H9 (cell line): ENCODE measurements at regions not wholly inside any gene's neighbourhood (a gene's known extent, or its start where the extent isn't known, plus 50 kb on each side); places are given as distances from the start of the nearest gene placed in this dataset.

Source experiments
- DNase-seq: peaks from one replicate; pipeline ENCODE4 v3.0.0-alpha.2; 2017
- H2AFZ ChIP-seq: one replicate; pipeline ENCODE4 v1.6.1; 2013; ENCODE audit warnings: mild to moderate bottlenecking, low read length, control low read depth, moderate library complexity
- H2AK5ac ChIP-seq: 2 replicates; pipeline ENCODE4 v1.6.1; 2013; ENCODE audit warnings: low read length, control low read depth, mixed read lengths; ENCODE audit not compliant: insufficient read length
- H2BK120ac ChIP-seq: one replicate; pipeline ENCODE4 v1.6.1; 2013; ENCODE audit warnings: low read depth, mild to moderate bottlenecking, low read length, control low read depth, inconsistent platforms; ENCODE audit not compliant: poor library complexity, severe bottlenecking
- H2BK12ac ChIP-seq: 2 replicates; pipeline ENCODE4 v1.6.1; 2013; ENCODE audit warnings: low read length, control low read depth, mixed read lengths, low read depth; ENCODE audit not compliant: insufficient read length
- H2BK15ac ChIP-seq: 2 replicates; pipeline ENCODE4 v1.6.1; 2013; ENCODE audit warnings: low read depth, low read length, control low read depth
- H2BK20ac ChIP-seq: one replicate; pipeline ENCODE4 v1.6.1; 2013; ENCODE audit warnings: low read depth, mild to moderate bottlenecking, low read length, control low read depth, inconsistent platforms; ENCODE audit not compliant: poor library complexity, severe bottlenecking
- H2BK5ac ChIP-seq: 2 replicates; pipeline ENCODE4 v1.6.1; 2013; ENCODE audit warnings: low read length, control low read depth, mixed read lengths; ENCODE audit not compliant: insufficient read length
- H3K14ac ChIP-seq: 2 replicates; pipeline ENCODE4 v1.6.1; 2013; ENCODE audit warnings: low read length, control low read depth; ENCODE audit not compliant: insufficient read depth
- H3K18ac ChIP-seq: 2 replicates; pipeline ENCODE4 v1.6.1; 2013; ENCODE audit warnings: low read depth, mild to moderate bottlenecking, mixed read lengths, low read length, control low read depth; ENCODE audit not compliant: insufficient read length
- H3K23ac ChIP-seq: 2 replicates; pipeline ENCODE4 v1.6.1; 2013; ENCODE audit warnings: low read length, control low read depth, mixed read lengths, low read depth; ENCODE audit not compliant: insufficient read length
- H3K23me2 ChIP-seq: 2 replicates; pipeline ENCODE4 v1.6.1; 2013; ENCODE audit warnings: low read depth, mild to moderate bottlenecking, mixed read lengths, low read length, control low read depth; ENCODE audit not compliant: insufficient read length, poor library complexity, severe bottlenecking
- H3K27ac ChIP-seq: 2 replicates; pipeline ENCODE4 v1.5.1; 2013; ENCODE audit warnings: low read length, control low read depth, mixed read lengths, low read depth; ENCODE audit not compliant: insufficient read length
- H3K27me3 ChIP-seq: 2 replicates; pipeline ENCODE4 v1.6.1; 2013; ENCODE audit warnings: low read length, control low read depth, inconsistent platforms; ENCODE audit not compliant: insufficient read depth
- H3K4ac ChIP-seq: 2 replicates; pipeline ENCODE4 v1.6.1; 2013; ENCODE audit warnings: low read depth, mild to moderate bottlenecking, control low read depth, inconsistent platforms, low read length, moderate library complexity
- H3K4me1 ChIP-seq: 2 replicates; pipeline ENCODE4 v1.6.1; 2013; ENCODE audit warnings: low read length, control low read depth, inconsistent platforms; ENCODE audit not compliant: insufficient read depth
- H3K4me2 ChIP-seq: 2 replicates; pipeline ENCODE4 v1.6.1; 2013; ENCODE audit warnings: low read length, control low read depth, mixed read lengths; ENCODE audit not compliant: insufficient read length, insufficient read depth
- H3K56ac ChIP-seq: 2 replicates; pipeline ENCODE4 v1.6.1; 2013; ENCODE audit warnings: low read depth, mild to moderate bottlenecking, mixed read lengths, low read length, control low read depth; ENCODE audit not compliant: insufficient read length
- H3K79me1 ChIP-seq: 2 replicates; pipeline ENCODE4 v1.6.1; 2013; ENCODE audit warnings: low read depth, mild to moderate bottlenecking, moderate library complexity, low read length, control low read depth, inconsistent platforms; ENCODE audit not compliant: insufficient read depth, poor library complexity, severe bottlenecking
- H3K79me2 ChIP-seq: 2 replicates; pipeline ENCODE4 v1.6.1; 2013; ENCODE audit warnings: low read length, control low read depth, inconsistent platforms; ENCODE audit not compliant: insufficient read depth
- H3K9ac ChIP-seq: 2 replicates; pipeline ENCODE4 v1.6.1; 2013; ENCODE audit warnings: low read length, control low read depth, mixed read lengths; ENCODE audit not compliant: insufficient read length; ENCODE audit errors: extremely low read depth
- H3K9me3 ChIP-seq: one replicate; pipeline ENCODE4 v1.6.1; 2013; ENCODE audit warnings: low read depth, low read length, inconsistent platforms; ENCODE audit not compliant: control insufficient read depth
- H3T11ph ChIP-seq: one replicate; pipeline ENCODE4 v1.6.1; 2013; ENCODE audit warnings: mild to moderate bottlenecking, low read length, control low read depth, inconsistent platforms
- H4K20me1 ChIP-seq: one replicate; pipeline ENCODE4 v1.6.1; 2013; ENCODE audit not compliant: control insufficient read depth, insufficient read length, insufficient read depth
- H4K5ac ChIP-seq: 2 replicates; pipeline ENCODE4 v1.6.1; 2013; ENCODE audit warnings: low read depth, mild to moderate bottlenecking, mixed read lengths, low read length, control low read depth; ENCODE audit not compliant: insufficient read length
- H4K8ac ChIP-seq: replicated peaks from 2 replicates; pipeline ENCODE4 v1.6.1; 2013; ENCODE audit warnings: low read length, control low read depth, mixed read lengths, low read depth; ENCODE audit not compliant: insufficient read length
- H4K91ac ChIP-seq: 2 replicates; pipeline ENCODE4 v1.6.1; 2013; ENCODE audit warnings: low read depth, mild to moderate bottlenecking, moderate library complexity, mixed read lengths, low read length, control low read depth; ENCODE audit not compliant: insufficient read length
- H3K27ac Mint-ChIP-seq, 3 experiments: 2 replicates in 2 of 3; 3 replicates in 1 of 3; pipeline ENCODE4 v1.8.0; 2020 to 2021; ENCODE audit warnings: mixed read lengths in 3 of 3, mild to moderate bottlenecking in 1 of 3, moderate library complexity in 1 of 3
- H3K27me3 Mint-ChIP-seq: 2 replicates; pipeline ENCODE4 v1.8.0; 2021; ENCODE audit warnings: low read depth, mild to moderate bottlenecking, moderate library complexity, mixed read lengths
- H3K36me3 Mint-ChIP-seq, 3 experiments: 2 replicates in 2 of 3; 3 replicates in 1 of 3; pipeline ENCODE4 v1.8.0; 2020 to 2021; ENCODE audit warnings: low read depth in 3 of 3, mixed read lengths in 3 of 3; ENCODE audit not compliant: insufficient read depth in 1 of 3
- H3K4me1 Mint-ChIP-seq, 2 experiments: 2 replicates each; pipeline ENCODE4 v1.8.0; 2020; ENCODE audit warnings: mixed read lengths in 2 of 2
- H3K4me3 Mint-ChIP-seq, 2 experiments: 2 replicates in 1 of 2; 3 replicates in 1 of 2; pipeline ENCODE4 v1.8.0; 2020 to 2021; ENCODE audit warnings: mild to moderate bottlenecking in 2 of 2, mixed read lengths in 2 of 2, moderate library complexity in 1 of 2
- H3K9me3 Mint-ChIP-seq, 2 experiments: 2 replicates in 1 of 2; 3 replicates in 1 of 2; pipeline ENCODE4 v1.8.0; 2020; ENCODE audit warnings: mild to moderate bottlenecking in 2 of 2, mixed read lengths in 2 of 2, moderate library complexity in 1 of 2
- WGBS: extraction: QIAGEN DNeasy Blood & Tissue Kit; methylation state at CpG from one replicate; pipeline ENCODE4 v1.1.7; 2013; ENCODE audit warnings: missing lambda C conversion rate, low lambda C conversion rate, mixed read lengths; ENCODE audit not compliant: insufficient read length; ENCODE audit errors: extremely low coverage; 5-methylcytosine and 5-hydroxymethylcytosine counted together
- TF ChIP-seq, protein P1 (sequence below): fragments of 200-600 bp; sonication (generic); conservative IDR thresholded peaks from 3 replicates; pipeline ENCODE4 v1.8.0; 2021; ENCODE audit warnings: antibody characterized with exemption, mild to moderate bottlenecking

DNA sequence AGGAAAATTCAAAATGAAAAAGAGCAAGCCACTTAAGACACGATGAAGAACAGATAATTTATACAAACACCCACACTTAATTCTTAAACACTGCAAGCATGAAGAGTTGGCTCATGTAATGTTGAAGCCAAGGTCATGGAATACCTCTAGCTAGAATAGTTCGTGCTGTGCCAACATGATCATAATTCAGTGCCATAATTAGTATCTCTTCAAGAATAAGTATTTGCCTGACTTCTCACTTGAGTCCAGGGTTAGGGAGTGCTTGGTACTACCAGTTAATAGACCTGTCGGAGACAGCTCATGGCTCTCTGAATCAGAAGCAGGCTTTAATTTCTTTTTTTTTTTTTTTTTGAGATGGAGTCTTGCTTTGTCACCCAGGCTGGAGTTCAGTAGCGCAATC is 206.3 kb downstream of the UNC5CL start:
- H2BK15ac ChIP-seq: no peak overlapping the region
- Mint-ChIP-seq H3K27ac (no peak overlapping the region), H3K27me3 (peaks cover 5% of the 10 kb centered on the region; the same call in 1 of the 2 replicates), H3K36me3 (no peaks in the 10 kb centered on the region), H3K9me3 (no peaks in the 10 kb centered on the region), H3K4me1 (peaks cover 10 to 11% of the 10 kb centered on the region in 2 experiments; a peak in 3 of 4 replicates), H3K4me3 (no peak overlapping the region)
- H2BK120ac ChIP-seq: no peak overlapping the region
- no CpG with 5 or more reads among the region's 4 CpGs for WGBS
- H2AFZ ChIP-seq: no peak overlapping the region
- no peak overlapping the region for H3K27ac ChIP-seq
- no peak overlapping the region for H4K91ac ChIP-seq
- no peaks in the 10 kb centered on the region for H3K79me1 ChIP-seq
- H2BK12ac ChIP-seq: no peak overlapping the region
- no peak overlapping the region for H3K4me2 ChIP-seq
- no peak for DNase-seq
- no peak overlapping the region for H4K8ac ChIP-seq
- no peak overlapping the region for H3K23ac ChIP-seq
- H3K9me3 ChIP-seq: no peaks in the 10 kb centered on the region
- no peak overlapping the region for H2BK20ac ChIP-seq
- no peaks in the 10 kb centered on the region for H4K20me1 ChIP-seq
- no peak overlapping the region for H3T11ph ChIP-seq
- no peak overlapping the region for H3K18ac ChIP-seq
- no peaks in the 10 kb centered on the region for H3K23me2 ChIP-seq
- H3K9ac ChIP-seq: no peak overlapping the region
- no peak overlapping the region for H2BK5ac ChIP-seq
- H3K56ac ChIP-seq: no peak overlapping the region
- H3K4me1 ChIP-seq: no peaks in the 10 kb centered on the region
- no peak overlapping the region for H3K14ac ChIP-seq
- no peaks in the 10 kb centered on the region for H3K79me2 ChIP-seq
- TF ChIP-seq, protein P1, sequence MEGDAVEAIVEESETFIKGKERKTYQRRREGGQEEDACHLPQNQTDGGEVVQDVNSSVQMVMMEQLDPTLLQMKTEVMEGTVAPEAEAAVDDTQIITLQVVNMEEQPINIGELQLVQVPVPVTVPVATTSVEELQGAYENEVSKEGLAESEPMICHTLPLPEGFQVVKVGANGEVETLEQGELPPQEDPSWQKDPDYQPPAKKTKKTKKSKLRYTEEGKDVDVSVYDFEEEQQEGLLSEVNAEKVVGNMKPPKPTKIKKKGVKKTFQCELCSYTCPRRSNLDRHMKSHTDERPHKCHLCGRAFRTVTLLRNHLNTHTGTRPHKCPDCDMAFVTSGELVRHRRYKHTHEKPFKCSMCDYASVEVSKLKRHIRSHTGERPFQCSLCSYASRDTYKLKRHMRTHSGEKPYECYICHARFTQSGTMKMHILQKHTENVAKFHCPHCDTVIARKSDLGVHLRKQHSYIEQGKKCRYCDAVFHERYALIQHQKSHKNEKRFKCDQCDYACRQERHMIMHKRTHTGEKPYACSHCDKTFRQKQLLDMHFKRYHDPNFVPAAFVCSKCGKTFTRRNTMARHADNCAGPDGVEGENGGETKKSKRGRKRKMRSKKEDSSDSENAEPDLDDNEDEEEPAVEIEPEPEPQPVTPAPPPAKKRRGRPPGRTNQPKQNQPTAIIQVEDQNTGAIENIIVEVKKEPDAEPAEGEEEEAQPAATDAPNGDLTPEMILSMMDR: no peak
- no peak overlapping the region for H2AK5ac ChIP-seq
- no peaks in the 10 kb centered on the region for H3K27me3 ChIP-seq
- H4K5ac ChIP-seq: no peak overlapping the region
- H3K4ac ChIP-seq: no peak overlapping the region
